ENCODE measurements at regions not wholly inside any gene's neighbourhood (a gene's known extent, or its start where the extent isn't known, plus 50 kb on each side); places are given as distances from the start of the nearest gene placed in this dataset.

GRCh38 chr16:18072161-18072560 lies 264.4 kb downstream of the NPIPA8 start:
- TF ChIP-seq POLR2A (IDR thresholded peaks at IDR 0.05) (no peak), CTCF (IDR thresholded peaks at IDR 0.05) (no peak)
- H3K4me3 ChIP-seq = no peak overlapping the region
- DNase-seq = no peak
- no peaks in the 10 kb centered on the region for H3K4me1 ChIP-seq
- no peaks in the 10 kb centered on the region for H3K27me3 ChIP-seq
- no peak overlapping the region for H3K27ac ChIP-seq
- intact Hi-C loops (cut with DNase I; ENCODE audit: low total_unique reads) = no loop called here
- no peaks in the 10 kb centered on the region for H3K9me3 ChIP-seq
- no peaks in the 10 kb centered on the region for H3K36me3 ChIP-seq

- Histone ChIP-seq H3K27ac (no peak overlapping the region), H3K4me3 (no peak overlapping the region), H3K4me1 (no peaks in the 10 kb centered on the region), H3K9me3 (no peaks in the 10 kb centered on the region), H3K27me3 (no peaks in the 10 kb centered on the region), H3K36me3 (no peaks in the 10 kb centered on the region)
- intact Hi-C loops (cut with DNase I; ENCODE audit: low total_unique reads) = no loop called here
- TF ChIP-seq POLR2A (IDR thresholded peaks at IDR 0.05) = no peak
- TF ChIP-seq CTCF (IDR thresholded peaks at IDR 0.05) = no peak
- no peak for DNase-seq
Measured at GRCh38 chr16:18069683-18070082, 266.9 kb downstream of the NPIPA8 start.

GRCh38 chr16:18068477-18068876 lies 268.1 kb downstream of the NPIPA8 start:
- Histone ChIP-seq H3K27me3 (no peaks in the 10 kb centered on the region), H3K4me1 (no peaks in the 10 kb centered on the region), H3K9me3 (no peaks in the 10 kb centered on the region), H3K36me3 (no peaks in the 10 kb centered on the region), H3K27ac (no peak overlapping the region), H3K4me3 (no peak overlapping the region)
- DNase-seq = no peak
- intact Hi-C loops (cut with DNase I; ENCODE audit: low total_unique reads) = no loop called here
- TF ChIP-seq POLR2A (IDR thresholded peaks at IDR 0.05) (no peak), CTCF (IDR thresholded peaks at IDR 0.05) (no peak)

- Histone ChIP-seq H3K27me3 (no peaks in the 10 kb centered on the region), H3K4me3 (no peak overlapping the region), H3K9me3 (no peaks in the 10 kb centered on the region), H3K4me1 (no peaks in the 10 kb centered on the region), H3K36me3 (no peaks in the 10 kb centered on the region), H3K27ac (no peak overlapping the region)
- intact Hi-C loops (cut with DNase I; ENCODE audit: low total_unique reads) = no loop called here
- no peak for TF ChIP-seq CTCF (IDR thresholded peaks at IDR 0.05)
- no peak for TF ChIP-seq POLR2A (IDR thresholded peaks at IDR 0.05)
- DNase-seq = no peak
Measured at GRCh38 chr16:18062713-18063112, 273.8 kb downstream of the NPIPA8 start.

- Histone ChIP-seq H3K36me3 (no peaks in the 10 kb centered on the region), H3K27me3 (no peaks in the 10 kb centered on the region), H3K27ac (no peak overlapping the region), H3K4me3 (no peak overlapping the region), H3K4me1 (no peaks in the 10 kb centered on the region), H3K9me3 (no peaks in the 10 kb centered on the region)
- intact Hi-C loops (cut with DNase I; ENCODE audit: low total_unique reads) = no loop called here
- TF ChIP-seq CTCF (IDR thresholded peaks at IDR 0.05) (no peak), POLR2A (IDR thresholded peaks at IDR 0.05) (no peak)
- no peak for DNase-seq
Measured at GRCh38 chr16:18060351-18060750, 276.2 kb downstream of the NPIPA8 start.
